CD4-positive, CD25-positive, alpha-beta regulatory T cell (primary cell): ENCODE measurements at regions not wholly inside any gene's neighbourhood (a gene's known extent, or its start where the extent isn't known, plus 50 kb on each side); places are given as distances from the start of the nearest gene placed in this dataset.

Experiments
- ATAC-seq, 2 donors: fragments of 150-1000 bp; cut with Tn5 transposase; one replicate each; pipeline ENCODE4 v1.10.0; 2021; ENCODE audit warnings: low read depth in 2 of 2, moderate number of reproducible peaks in 2 of 2, moderate library complexity in 1 of 2
- DNase-seq, 3 donors: peaks; one replicate each; pipeline versions ENCODE4 v3.0.0 to v3.0.0-alpha.2; 2012 to 2022; ENCODE audit warnings: mixed read lengths in 1 of 3
- H3K27ac ChIP-seq: one replicate; pipeline ENCODE4 v1.7.0; 2013; ENCODE audit warnings: mild to moderate bottlenecking, low read length; ENCODE audit not compliant: insufficient read depth, poor library complexity, severe bottlenecking
- H3K27me3 ChIP-seq: one replicate; pipeline ENCODE4 v1.7.0; 2013; ENCODE audit warnings: low read length; ENCODE audit not compliant: control insufficient read depth, insufficient read depth
- H3K36me3 ChIP-seq: one replicate; pipeline ENCODE4 v1.7.0; 2013; ENCODE audit warnings: mild to moderate bottlenecking, low read length, moderate library complexity; ENCODE audit not compliant: control insufficient read depth, insufficient read depth
- H3K4me1 ChIP-seq: 2 replicates; pipeline ENCODE4 v1.7.0; 2013; ENCODE audit warnings: mild to moderate bottlenecking, low read length; ENCODE audit not compliant: insufficient read depth, control insufficient read depth, poor library complexity, severe bottlenecking
- H3K4me3 ChIP-seq: one replicate; pipeline ENCODE4 v1.7.0; 2013; ENCODE audit warnings: low read depth, mild to moderate bottlenecking, low read length, moderate library complexity
- H3K9me3 ChIP-seq, 2 experiments: 1 replicate in 1 of 2; 2 replicates in 1 of 2; pipeline ENCODE4 v1.7.0; 2013; ENCODE audit warnings: low read length in 2 of 2, mild to moderate bottlenecking in 1 of 2, moderate library complexity in 1 of 2; ENCODE audit not compliant: control insufficient read depth in 2 of 2
- H3K27ac Mint-ChIP-seq, 3 donors: one replicate each; pipeline ENCODE4 v1.8.0; 2020 to 2022; ENCODE audit warnings: mild to moderate bottlenecking in 3 of 3, mixed read lengths in 3 of 3, moderate library complexity in 2 of 3
- H3K27me3 Mint-ChIP-seq: one replicate; pipeline ENCODE4 v1.8.0; 2022; ENCODE audit warnings: mild to moderate bottlenecking, mixed read lengths
- H3K36me3 Mint-ChIP-seq: one replicate; pipeline ENCODE4 v1.8.0; 2020; ENCODE audit warnings: mixed read lengths
- H3K4me1 Mint-ChIP-seq, 4 donors: one replicate each; pipeline ENCODE4 v1.8.0; 2020 to 2022; ENCODE audit warnings: mixed read lengths in 4 of 4, mild to moderate bottlenecking in 1 of 4
- H3K4me3 Mint-ChIP-seq, 4 donors: one replicate each; pipeline ENCODE4 v1.8.0; 2020 to 2022; ENCODE audit warnings: mild to moderate bottlenecking in 4 of 4, mixed read lengths in 4 of 4, moderate library complexity in 3 of 4
- H3K9me3 Mint-ChIP-seq, 7 donors: one replicate each; pipeline ENCODE4 v1.8.0; 2020 to 2022; ENCODE audit warnings: mixed read lengths in 7 of 7, mild to moderate bottlenecking in 3 of 7, moderate library complexity in 2 of 7

DNA sequence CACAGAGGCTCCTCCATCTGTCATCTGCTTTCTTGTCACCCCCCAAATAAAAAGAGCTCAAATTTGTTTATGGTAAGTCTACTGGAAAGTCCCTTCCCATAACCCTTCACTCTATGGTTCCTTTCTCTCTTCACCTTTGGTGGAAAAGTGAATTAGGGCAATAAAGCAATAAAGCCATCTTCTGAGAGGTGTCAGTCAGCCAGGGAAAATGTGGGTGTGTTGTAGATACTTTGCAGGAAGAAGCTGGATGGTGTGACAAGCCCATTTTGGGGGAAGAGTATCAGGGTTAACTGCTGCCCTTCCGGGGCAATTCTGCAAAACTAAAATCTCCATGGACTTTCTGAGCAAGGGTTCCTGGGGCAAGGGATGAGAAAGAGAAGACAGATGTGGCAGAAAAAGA is 197.9 kb downstream of the SH3BP4 start:
- H3K4me1 ChIP-seq, result no peaks in the 10 kb centered on the region

GRCh38 chr2:235151152-235151551 is 199.3 kb downstream of the SH3BP4 start:
- Histone ChIP-seq H3K27ac (no peak overlapping the region), H3K9me3 (no peaks in the 10 kb centered on the region), H3K4me1 (no peaks in the 10 kb centered on the region), H3K36me3 (no peaks in the 10 kb centered on the region), H3K4me3 (no peak overlapping the region), H3K27me3 (peaks cover 2% of the 10 kb centered on the region)
- no peak for DNase-seq
- no peak overlapping the region for H3K4me3 Mint-ChIP-seq
- H3K4me1 Mint-ChIP-seq, result no peaks in the 10 kb centered on the region
- peaks cover 4% of the 10 kb centered on the region for H3K27me3 Mint-ChIP-seq
- H3K36me3 Mint-ChIP-seq, result no peaks in the 10 kb centered on the region
- H3K27ac Mint-ChIP-seq, result no peak overlapping the region
- no peak for ATAC-seq
- H3K9me3 Mint-ChIP-seq, result no peaks in the 10 kb centered on the region

More for the DNA sequence above, 197.9 kb downstream of the SH3BP4 start:
- Mint-ChIP-seq H3K4me3 (no peak overlapping the region), H3K9me3 (no peaks in the 10 kb centered on the region), H3K4me1 (no peaks in the 10 kb centered on the region), H3K27me3 (peaks cover 4% of the 10 kb centered on the region), H3K27ac (no peak overlapping the region), H3K36me3 (no peaks in the 10 kb centered on the region)
- DNase-seq, result no peak
- no peak for ATAC-seq
- no peak overlapping the region for H3K27ac ChIP-seq
- H3K27me3 ChIP-seq, result peaks cover 2% of the 10 kb centered on the region
- no peak overlapping the region for H3K4me3 ChIP-seq
- no peaks in the 10 kb centered on the region for H3K36me3 ChIP-seq
- H3K9me3 ChIP-seq, result no peaks in the 10 kb centered on the region

DNA sequence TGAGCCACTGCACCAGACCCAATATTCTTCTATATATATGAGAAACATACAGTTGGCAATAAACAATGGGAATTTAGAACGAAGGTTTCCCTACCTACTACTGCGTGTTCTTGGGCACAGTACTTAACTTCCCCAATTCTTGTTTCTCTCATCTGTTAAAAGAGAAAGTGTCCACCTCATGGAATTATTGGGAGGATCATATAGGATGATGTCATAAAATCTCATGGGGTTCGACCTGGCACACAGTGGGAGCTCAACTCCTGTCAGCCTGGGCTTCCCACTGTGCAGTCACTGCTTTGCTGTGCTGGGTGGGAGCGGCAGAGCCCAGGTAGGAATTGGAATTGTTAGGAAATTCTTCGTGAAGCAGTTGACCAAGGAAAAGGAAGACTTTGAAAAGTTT is 203.3 kb downstream of the SH3BP4 start:
- no peak overlapping the region for H3K4me3 Mint-ChIP-seq
- peaks cover 0 to 3% (median 0%) of the 10 kb centered on the region in 7 donors for H3K9me3 Mint-ChIP-seq
- Histone ChIP-seq H3K9me3 (no peaks in the 10 kb centered on the region), H3K27me3 (no peaks in the 10 kb centered on the region), H3K36me3 (no peaks in the 10 kb centered on the region), H3K27ac (no peak overlapping the region), H3K4me1 (no peaks in the 10 kb centered on the region), H3K4me3 (no peak overlapping the region)
- DNase-seq (no peak), ATAC-seq (no peak)
- peaks cover 4% of the 10 kb centered on the region for H3K27me3 Mint-ChIP-seq
- H3K27ac Mint-ChIP-seq, result no peak overlapping the region
- no peaks in the 10 kb centered on the region for H3K36me3 Mint-ChIP-seq
- H3K4me1 Mint-ChIP-seq, result no peaks in the 10 kb centered on the region

GRCh38 chr2:235156055-235156454 is 204.2 kb downstream of the SH3BP4 start:
- no peaks in the 10 kb centered on the region for H3K9me3 ChIP-seq

DNA sequence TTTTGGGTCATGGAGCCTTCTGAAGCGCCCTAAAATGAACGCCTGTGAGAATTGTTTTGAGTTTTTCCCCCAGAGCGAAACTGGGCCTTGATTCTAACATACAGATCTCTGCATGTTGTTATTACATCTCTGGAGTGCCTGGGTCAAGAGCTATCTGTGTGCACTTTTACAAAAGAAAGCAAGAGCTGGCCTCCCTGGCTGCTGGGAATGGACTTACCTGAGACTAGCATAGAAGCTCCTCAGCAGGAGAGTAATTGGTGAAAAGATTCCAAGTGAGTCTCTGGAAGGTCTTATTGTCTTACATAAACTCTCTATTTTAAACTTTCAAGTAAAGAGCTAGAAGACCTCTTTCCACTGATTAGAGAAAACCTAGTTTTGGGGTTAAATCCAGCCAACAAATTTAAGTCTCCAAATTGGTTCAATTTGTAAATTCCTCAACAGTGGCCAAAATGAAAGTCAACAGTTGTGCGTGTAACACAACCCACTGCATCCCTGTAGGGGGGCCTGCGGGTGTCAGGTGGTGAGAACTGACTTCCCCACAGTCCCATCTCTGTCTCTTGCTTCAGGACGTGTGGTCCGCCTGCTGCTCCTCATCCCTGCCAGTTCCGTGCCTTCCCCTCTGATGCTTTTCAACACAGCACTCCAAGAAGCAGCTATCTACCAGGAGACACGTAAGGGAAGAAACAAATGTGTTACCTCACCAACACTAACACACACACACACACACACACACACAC is 206.1 kb downstream of the SH3BP4 start:
- H3K27ac Mint-ChIP-seq, result no peak overlapping the region
- peaks cover 4% of the 10 kb centered on the region for H3K27me3 Mint-ChIP-seq

More at GRCh38 chr2:235156055-235156454, 204.2 kb downstream of the SH3BP4 start:
- H3K4me1 Mint-ChIP-seq, result no peaks in the 10 kb centered on the region
- H3K27ac Mint-ChIP-seq, result no peak overlapping the region
- DNase-seq (no peak), ATAC-seq (no peak)
- no peaks in the 10 kb centered on the region for H3K4me1 ChIP-seq
- H3K9me3 Mint-ChIP-seq, result peaks cover 0 to 3% (median 0%) of the 10 kb centered on the region in 7 donors
- H3K27ac ChIP-seq, result no peak overlapping the region
- no peak overlapping the region for H3K4me3 Mint-ChIP-seq
- H3K36me3 Mint-ChIP-seq, result no peaks in the 10 kb centered on the region
- no peak overlapping the region for H3K4me3 ChIP-seq
- no peaks in the 10 kb centered on the region for H3K36me3 ChIP-seq
- H3K27me3 Mint-ChIP-seq, result peaks cover 4% of the 10 kb centered on the region
- no peaks in the 10 kb centered on the region for H3K27me3 ChIP-seq

DNA sequence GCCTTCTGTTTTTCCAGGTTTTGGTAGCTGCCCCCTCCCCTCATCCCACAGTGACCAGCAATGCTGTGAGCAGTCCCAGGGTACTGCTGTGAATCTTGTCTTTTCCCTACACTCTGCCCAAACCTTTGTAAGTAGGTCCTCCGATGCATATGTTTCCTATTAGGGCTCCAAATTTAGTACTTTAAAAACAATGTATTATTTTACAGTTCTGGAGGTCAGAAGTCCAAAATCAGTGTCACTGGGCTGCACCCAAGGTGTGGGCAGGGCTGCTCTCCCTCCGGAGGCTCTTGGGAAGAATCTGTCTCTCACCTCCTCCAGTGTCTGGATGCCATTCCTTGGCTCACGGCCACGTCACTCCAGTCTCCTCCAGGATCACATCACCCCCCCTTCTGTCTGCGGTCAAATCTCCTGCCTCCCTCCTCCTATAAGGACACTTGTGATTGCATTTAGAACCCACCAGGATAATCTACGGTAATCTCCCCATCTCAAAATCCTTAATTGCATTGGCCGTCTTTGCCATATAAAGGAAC is 208.5 kb downstream of the SH3BP4 start:
- Histone ChIP-seq H3K36me3 (no peaks in the 10 kb centered on the region), H3K9me3 (no peaks in the 10 kb centered on the region), H3K27ac (no peak overlapping the region), H3K27me3 (no peaks in the 10 kb centered on the region), H3K4me3 (no peak overlapping the region), H3K4me1 (no peaks in the 10 kb centered on the region)
- Mint-ChIP-seq H3K9me3 (peaks cover 0 to 3% (median 0%) of the 10 kb centered on the region in 7 donors), H3K27ac (no peak overlapping the region), H3K27me3 (peaks cover 4% of the 10 kb centered on the region), H3K4me3 (no peak overlapping the region), H3K4me1 (no peaks in the 10 kb centered on the region), H3K36me3 (no peaks in the 10 kb centered on the region)
- ATAC-seq (no peak), DNase-seq (no peak)

More for the DNA sequence above, 206.1 kb downstream of the SH3BP4 start:
- Mint-ChIP-seq H3K9me3 (peaks cover 0 to 3% (median 0%) of the 10 kb centered on the region in 7 donors), H3K4me1 (no peaks in the 10 kb centered on the region), H3K36me3 (no peaks in the 10 kb centered on the region), H3K4me3 (no peak overlapping the region)
- DNase-seq (no peak), ATAC-seq (no peak)
- Histone ChIP-seq H3K4me3 (no peak overlapping the region), H3K27ac (no peak overlapping the region), H3K36me3 (no peaks in the 10 kb centered on the region), H3K9me3 (no peaks in the 10 kb centered on the region), H3K27me3 (no peaks in the 10 kb centered on the region), H3K4me1 (no peaks in the 10 kb centered on the region)

DNA sequence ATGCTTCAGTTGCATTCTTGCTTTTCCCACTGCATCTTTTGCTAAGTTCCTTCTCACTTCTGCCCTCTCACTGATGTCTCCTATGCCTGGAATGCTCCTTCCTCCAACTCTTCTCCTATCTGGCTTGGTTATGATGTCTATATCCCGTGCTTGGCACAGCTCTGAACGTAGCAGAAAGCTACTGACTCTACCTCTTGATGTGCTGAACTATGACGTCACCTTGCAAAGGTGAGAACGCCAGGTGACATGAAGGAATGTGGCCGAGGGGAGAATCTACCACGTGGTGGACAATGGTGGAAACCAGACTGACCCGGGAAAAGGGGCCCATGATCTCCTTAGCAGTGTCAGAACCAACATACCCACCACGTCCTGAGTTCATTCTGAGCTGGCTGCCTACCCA is 209.7 kb downstream of the SH3BP4 start:
- Mint-ChIP-seq H3K27ac (no peak overlapping the region), H3K4me1 (no peaks in the 10 kb centered on the region), H3K27me3 (peaks cover 4% of the 10 kb centered on the region), H3K36me3 (no peaks in the 10 kb centered on the region), H3K4me3 (no peak overlapping the region), H3K9me3 (peaks cover 0 to 3% (median 0%) of the 10 kb centered on the region in 7 donors)
- Histone ChIP-seq H3K27me3 (no peaks in the 10 kb centered on the region), H3K4me1 (no peaks in the 10 kb centered on the region), H3K9me3 (no peaks in the 10 kb centered on the region), H3K27ac (no peak overlapping the region), H3K4me3 (no peak overlapping the region), H3K36me3 (no peaks in the 10 kb centered on the region)
- no peak for DNase-seq
- no peak for ATAC-seq
